Heart right ventricle (tissue), 16 donors: ENCODE measurements at regions not wholly inside any gene's neighbourhood (a gene's known extent, or its start where the extent isn't known, plus 50 kb on each side); places are given as distances from the start of the nearest gene placed in this dataset.
A peak's percentile ranks its signal among the peaks of the same experiment; 100 is the strongest.

ENCODE experiments used
- ATAC-seq, 8 donors: fragments of 200-7000 bp; cut with Tn5 transposase; one replicate each; pipeline ENCODE4 v1.9.1; 2020; ENCODE audit warnings: mild to moderate bottlenecking in 8 of 8, moderate library complexity in 8 of 8, moderate number of reproducible peaks in 1 of 8
- DNase-seq, 2 donors: peaks; one replicate each; pipeline ENCODE4 v3.0.0-alpha.2; 2020
- H3K27ac ChIP-seq, 10 donors: fragments of 200-600 bp; sonication (generic) in 2 of 10; one replicate each; pipeline versions ENCODE4 v1.5.0 to v1.8.0; 2020 to 2022; ENCODE audit warnings: mild to moderate bottlenecking in 3 of 10
- H3K27me3 ChIP-seq, 7 donors: fragments of 200-600 bp; one replicate each; pipeline ENCODE4 v1.8.0; 2021 to 2022; ENCODE audit warnings: mild to moderate bottlenecking in 2 of 7
- H3K36me3 ChIP-seq, 9 donors: fragments of 200-600 bp; sonication (generic) in 1 of 9; one replicate each; pipeline versions ENCODE4 v1.5.0 to v1.8.0; 2020 to 2022; ENCODE audit warnings: mild to moderate bottlenecking in 2 of 9
- H3K4me1 ChIP-seq, 9 donors: fragments of 200-600 bp; sonication (generic) in 1 of 9; one replicate each; pipeline versions ENCODE4 v1.5.0 to v1.8.0; 2020 to 2022; ENCODE audit warnings: mild to moderate bottlenecking in 4 of 9
- H3K4me3 ChIP-seq, 10 donors: fragments of 200-600 bp; sonication (generic) in 2 of 10; one replicate each; pipeline versions ENCODE4 v1.5.0 to v1.8.0; 2020 to 2022; ENCODE audit warnings: mild to moderate bottlenecking in 7 of 10, moderate library complexity in 2 of 10
- H3K9me3 ChIP-seq, 11 donors: fragments of 200-600 bp in 10 of 11; sonication (generic) in 2 of 11; one replicate each; pipeline versions ENCODE4 v1.5.0 to v1.8.0; 2013 to 2022; ENCODE audit warnings: mild to moderate bottlenecking in 2 of 11, control low read depth in 1 of 11, moderate library complexity in 1 of 11
- WGBS, 2 donors: extraction: QIAGEN DNeasy Blood & Tissue Kit; methylation state at CpG; one replicate each; pipeline ENCODE4 v1.1.7; 2013; ENCODE audit warnings: inconsistent platforms in 1 of 2; 5-methylcytosine and 5-hydroxymethylcytosine counted together
- intact Hi-C, 10 donors: fragments of 100-400 bp; cut with DNase I; formaldehyde crosslinking; loops; one replicate each; pipeline versions ENCODE4 v1.11.1 to v1.14.2; 2022
- TF ChIP-seq, protein P1 (sequence below), 9 donors: fragments of 200-600 bp; sonication (generic) in 2 of 9; IDR thresholded peaks; one replicate each; pipeline versions ENCODE4 v1.5.0 to v1.8.0; 2021 to 2022; ENCODE audit warnings: antibody characterized with exemption in 9 of 9, mild to moderate bottlenecking in 5 of 9, moderate library complexity in 1 of 9
- donor health status: Arrhythmogenic right ventricular cardiomyopathy.
- donor health status: ischemic (EF 13 %, LVEDD 7.1; RV severe dilation, severe dysfunction).
- donor health status: healthy with polysubstance abuse.
- donor health status: DM: no; HTN: yes; CAD: no.
- donor health status: DM: no; HTN: no; CAD: no.
- donor health status: ischemic (EF 25% LVEDD 6.9; RV normal size, moderate dysfunction).
- donor health status: ischemic (EF 25% LVEDD 5.7; RV mildly dilated, moderate dysfunction).
- donor health status: healthy.
- donor health status: DM: yes; HTN: yes; CAD: no.
- donor health status: Ischemic cardiomyopathy.
- donor health status: ischemic (EF 35%, LVEDD 5.7; RV mildly dilated, moderate dysfunction).
- donor health status: nonischemic (EF 11% LVEDD 7.7; RV severe dilation, severe dysfunction).
- donor health status: DM: yes; HTN: yes; CAD: no.
- donor health status: PGD.
- donor health status: ischemic (EF 29% LVEDD 5.4; RV normal size, mild dysfunction).
- donor health status: nonischemic (EF 23%, LVEDD 6.1; RV moderate dilation, normal function).

DNA sequence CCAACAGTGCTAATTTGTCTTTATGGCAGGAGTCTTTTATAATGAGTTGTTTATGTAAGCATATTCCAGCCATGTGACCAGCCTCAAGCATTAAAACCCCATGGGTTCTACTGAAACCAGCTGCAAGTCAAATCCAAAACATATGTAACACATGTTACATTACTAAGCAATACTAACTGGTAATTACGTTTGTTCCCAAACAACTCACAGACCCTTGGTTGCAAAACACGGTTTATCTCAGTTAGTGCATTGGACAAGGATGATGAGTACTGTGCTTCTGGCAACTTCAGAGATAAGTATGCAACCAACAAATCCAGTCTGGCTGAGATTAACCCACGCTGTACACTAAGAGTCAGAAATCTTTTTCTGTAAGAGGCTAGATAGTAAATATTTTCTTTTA lies 110.1 kb upstream of the FAR2 start:
- H3K36me3 ChIP-seq = no peaks in the 10 kb centered on the region
- no peak for DNase-seq
- ATAC-seq = peak in 1 of 8 donors; percentile 68
- intact Hi-C loops = no loop called here
- H3K27me3 ChIP-seq = no peaks in the 10 kb centered on the region
- H3K9me3 ChIP-seq = no peaks in the 10 kb centered on the region
- TF ChIP-seq, protein P1, sequence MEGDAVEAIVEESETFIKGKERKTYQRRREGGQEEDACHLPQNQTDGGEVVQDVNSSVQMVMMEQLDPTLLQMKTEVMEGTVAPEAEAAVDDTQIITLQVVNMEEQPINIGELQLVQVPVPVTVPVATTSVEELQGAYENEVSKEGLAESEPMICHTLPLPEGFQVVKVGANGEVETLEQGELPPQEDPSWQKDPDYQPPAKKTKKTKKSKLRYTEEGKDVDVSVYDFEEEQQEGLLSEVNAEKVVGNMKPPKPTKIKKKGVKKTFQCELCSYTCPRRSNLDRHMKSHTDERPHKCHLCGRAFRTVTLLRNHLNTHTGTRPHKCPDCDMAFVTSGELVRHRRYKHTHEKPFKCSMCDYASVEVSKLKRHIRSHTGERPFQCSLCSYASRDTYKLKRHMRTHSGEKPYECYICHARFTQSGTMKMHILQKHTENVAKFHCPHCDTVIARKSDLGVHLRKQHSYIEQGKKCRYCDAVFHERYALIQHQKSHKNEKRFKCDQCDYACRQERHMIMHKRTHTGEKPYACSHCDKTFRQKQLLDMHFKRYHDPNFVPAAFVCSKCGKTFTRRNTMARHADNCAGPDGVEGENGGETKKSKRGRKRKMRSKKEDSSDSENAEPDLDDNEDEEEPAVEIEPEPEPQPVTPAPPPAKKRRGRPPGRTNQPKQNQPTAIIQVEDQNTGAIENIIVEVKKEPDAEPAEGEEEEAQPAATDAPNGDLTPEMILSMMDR (IDR thresholded peaks at IDR 0.05) = no peak
- no peak overlapping the region for H3K4me3 ChIP-seq
- no peaks in the 10 kb centered on the region for H3K4me1 ChIP-seq
- 21 to 23% methylated on average over 3 of the region's 3 CpGs for WGBS, 2 donors
- H3K27ac ChIP-seq = no peak overlapping the region

DNA sequence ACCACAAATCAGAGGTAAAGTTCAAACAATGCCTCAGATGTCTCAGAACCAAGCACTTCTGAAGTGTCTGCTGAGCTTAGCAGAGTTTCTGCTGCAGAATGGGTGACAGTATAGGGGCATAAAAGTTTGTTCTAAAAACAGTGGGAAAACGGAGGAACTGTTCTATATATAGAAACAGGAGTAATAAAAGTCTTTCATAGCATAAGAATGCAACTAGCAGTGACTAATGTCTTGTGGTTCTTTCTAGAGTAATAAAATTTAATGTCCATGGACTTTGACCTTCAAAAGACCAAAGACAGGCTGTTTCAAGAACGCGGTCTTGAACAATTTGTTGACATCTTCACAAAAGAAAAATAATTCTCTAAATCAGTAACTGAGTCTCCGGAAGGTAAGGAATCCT lies 107.5 kb upstream of the FAR2 start:
- Histone ChIP-seq H3K36me3 (no peaks in the 10 kb centered on the region), H3K27me3 (no peaks in the 10 kb centered on the region), H3K4me3 (no peak overlapping the region), H3K4me1 (no peaks in the 10 kb centered on the region), H3K27ac (no peak overlapping the region), H3K9me3 (no peaks in the 10 kb centered on the region)
- TF ChIP-seq, protein P1 (IDR thresholded peaks at IDR 0.05) = no peak
- intact Hi-C loops = no loop called here
- no peak for DNase-seq
- WGBS, 2 donors = 63 to 68% methylated on average over 4 of the region's 4 CpGs
- ATAC-seq = no peak

DNA sequence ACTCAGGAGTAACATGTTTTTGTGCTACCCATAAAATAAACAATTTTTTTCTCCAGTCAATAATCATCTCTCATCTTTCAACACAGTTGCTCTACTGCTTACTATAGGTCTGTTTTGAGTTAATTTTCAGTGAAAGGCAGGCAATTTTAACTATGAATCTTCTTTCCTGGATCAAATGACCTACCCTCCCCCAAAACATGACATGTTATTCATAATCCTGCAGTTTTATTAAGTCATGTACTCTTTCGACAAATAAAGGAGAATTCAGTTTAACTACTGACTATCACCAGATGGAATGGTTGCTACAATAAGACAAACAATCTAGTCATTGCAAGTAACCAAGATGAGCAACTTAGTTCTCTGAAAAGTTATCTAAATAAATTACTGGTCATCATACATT lies 106.0 kb upstream of the FAR2 start:
- Histone ChIP-seq H3K36me3 (no peaks in the 10 kb centered on the region), H3K4me3 (no peak overlapping the region), H3K27ac (no peak overlapping the region), H3K9me3 (peaks cover 0 to 9% (median 0%) of the 10 kb centered on the region in 11 donors), H3K27me3 (no peaks in the 10 kb centered on the region), H3K4me1 (no peaks in the 10 kb centered on the region)
- WGBS, 2 donors = 79 to 85% methylated on average over 1 of the region's 1 CpG
- ATAC-seq (no peak), DNase-seq (no peak)
- TF ChIP-seq, protein P1 (IDR thresholded peaks at IDR 0.05) = no peak
- intact Hi-C loops = no loop called here

DNA sequence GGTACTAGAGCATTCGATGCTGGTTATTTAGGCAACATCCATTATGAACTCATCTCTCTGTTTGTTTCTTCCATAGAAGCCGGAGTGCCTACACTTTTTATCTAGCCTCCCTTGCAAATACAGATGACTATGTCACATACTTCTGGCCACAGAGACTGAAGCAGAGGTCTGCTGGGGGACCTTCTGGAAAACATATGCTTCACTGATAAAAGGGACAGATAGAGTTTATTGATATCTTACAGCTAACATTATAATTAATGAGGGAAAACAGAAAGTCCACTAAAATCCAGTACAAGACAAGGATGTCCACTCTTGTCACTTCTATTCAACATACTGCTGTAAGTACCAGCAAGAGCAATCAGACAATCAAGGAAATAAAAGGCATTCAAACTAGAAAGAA lies 104.3 kb upstream of the FAR2 start:
- ATAC-seq = no peak

More for the DNA sequence above, 104.3 kb upstream of the FAR2 start:
- Histone ChIP-seq H3K9me3 (peaks cover 0 to 9% (median 0%) of the 10 kb centered on the region in 11 donors), H3K4me3 (no peak overlapping the region), H3K27ac (no peak overlapping the region), H3K4me1 (no peaks in the 10 kb centered on the region), H3K27me3 (no peaks in the 10 kb centered on the region), H3K36me3 (no peaks in the 10 kb centered on the region)
- WGBS, 2 donors = 35 to 39% methylated on average over 2 of the region's 2 CpGs
- TF ChIP-seq, protein P1 (IDR thresholded peaks at IDR 0.05) = no peak
- intact Hi-C loops = no loop called here
- DNase-seq = no peak
